SK-N-SH treated with all-trans-retinoic acid at 6 μM for 48 hours (cell line): ENCODE measurements at regions not wholly inside any gene's neighbourhood (a gene's known extent, or its start where the extent isn't known, plus 50 kb on each side); places are given as distances from the start of the nearest gene placed in this dataset.

Experiments
- ATAC-seq: fragments of 200-7000 bp; cut with Tn5 transposase; 3 replicates; pipeline ENCODE4 v1.9.1; 2020; ENCODE audit warnings: mild to moderate bottlenecking, moderate library complexity
- ARNTL ChIP-seq: fragments of 450-650 bp; formaldehyde crosslinking; IDR thresholded peaks from 2 replicates; pipeline ENCODE4 v1.5.0; 2020; ENCODE audit warnings: low read depth, mild to moderate bottlenecking, moderate library complexity, borderline replicate concordance
- BACH2 ChIP-seq: fragments of 250-450 bp; sonication (Bioruptor Pico); IDR thresholded peaks from 2 replicates; pipeline ENCODE4 v1.9.0; 2021; ENCODE audit warnings: mild to moderate bottlenecking, borderline replicate concordance
- CREB5 ChIP-seq: fragments of 250-450 bp; sonication (Bioruptor Pico); IDR thresholded peaks from 2 replicates; pipeline ENCODE4 v1.5.1; 2020; ENCODE audit warnings: low read depth, mild to moderate bottlenecking, moderate library complexity
- CSDC2 ChIP-seq: fragments of 250-450 bp; sonication (Bioruptor Pico); IDR thresholded peaks from 2 replicates; pipeline ENCODE4 v1.5.0; 2020; ENCODE audit warnings: mild to moderate bottlenecking, moderate library complexity
- ESRRG ChIP-seq: fragments of 250-450 bp; sonication (Bioruptor Pico); IDR thresholded peaks from 2 replicates; pipeline ENCODE4 v1.6.1; 2021; ENCODE audit warnings: mild to moderate bottlenecking
- GLIS3 ChIP-seq: fragments of 250-450 bp; sonication (Bioruptor Pico); IDR thresholded peaks from 2 replicates; pipeline ENCODE4 v1.5.0; 2020; ENCODE audit warnings: mild to moderate bottlenecking, moderate library complexity
- ISL1 ChIP-seq: fragments of 250-450 bp; sonication (Bioruptor Pico); IDR thresholded peaks from 2 replicates; pipeline ENCODE4 v2.1.2; 2022; ENCODE audit warnings: mild to moderate bottlenecking, moderate library complexity
- OSR1 ChIP-seq: fragments of 250-450 bp; sonication (Bioruptor Pico); IDR thresholded peaks from 2 replicates; pipeline ENCODE4 v1.8.0; 2022; ENCODE audit warnings: moderate library complexity, mild to moderate bottlenecking, inconsistent platforms
- PATZ1 ChIP-seq: fragments of 250-450 bp; sonication (Bioruptor Pico); IDR thresholded peaks from 2 replicates; pipeline ENCODE4 v1.8.0; 2020; ENCODE audit warnings: mild to moderate bottlenecking, moderate library complexity, borderline replicate concordance
- POU6F1 ChIP-seq: fragments of 250-450 bp; sonication (Bioruptor Pico); IDR thresholded peaks from 2 replicates; pipeline ENCODE4 v1.8.0; 2021; ENCODE audit warnings: low read depth, mild to moderate bottlenecking, moderate library complexity, borderline replicate concordance
- PPARA ChIP-seq: fragments of 250-450 bp; sonication (Bioruptor Pico); IDR thresholded peaks from 2 replicates; pipeline ENCODE4 v1.5.0; 2020; ENCODE audit warnings: mild to moderate bottlenecking, borderline replicate concordance
- RARB ChIP-seq: fragments of 250-450 bp; sonication (Bioruptor Pico); IDR thresholded peaks from 2 replicates; pipeline ENCODE4 v1.8.0; 2021; ENCODE audit warnings: mild to moderate bottlenecking, moderate library complexity
- SNAI2 ChIP-seq: fragments of 250-450 bp; sonication (Bioruptor Pico); IDR thresholded peaks from 2 replicates; pipeline ENCODE4 v1.5.0; 2020; ENCODE audit warnings: mild to moderate bottlenecking, moderate library complexity
- TCF4 ChIP-seq: fragments of 250-450 bp; sonication (Bioruptor Pico); IDR thresholded peaks from 2 replicates; pipeline ENCODE4 v1.8.0; 2021; ENCODE audit warnings: mild to moderate bottlenecking, moderate library complexity, borderline replicate concordance
- TSHZ2 ChIP-seq: fragments of 250-450 bp; sonication (Bioruptor Pico); IDR thresholded peaks from 2 replicates; pipeline ENCODE4 v1.5.0; 2020; ENCODE audit warnings: mild to moderate bottlenecking, moderate library complexity
- ZC3H10 ChIP-seq: fragments of 250-450 bp; sonication (Bioruptor Pico); IDR thresholded peaks from 2 replicates; pipeline ENCODE4 v1.5.1; 2021; ENCODE audit warnings: mild to moderate bottlenecking, moderate library complexity
- ZFP3 ChIP-seq: fragments of 250-450 bp; sonication (Bioruptor Pico); IDR thresholded peaks from 2 replicates; pipeline ENCODE4 v1.5.0; 2020; ENCODE audit warnings: mild to moderate bottlenecking, moderate library complexity
- ZFP30 ChIP-seq: fragments of 450-650 bp; formaldehyde crosslinking; IDR thresholded peaks from 2 replicates; pipeline ENCODE4 v1.5.0; 2022; ENCODE audit warnings: mild to moderate bottlenecking, moderate library complexity
- ZNF565 ChIP-seq: fragments of 450-650 bp; formaldehyde crosslinking; conservative IDR thresholded peaks from 2 replicates; pipeline ENCODE4 v1.5.0; 2020; ENCODE audit warnings: low read depth, mild to moderate bottlenecking, moderate library complexity
- ZNF70 ChIP-seq: fragments of 450-650 bp; formaldehyde crosslinking; IDR thresholded peaks from 2 replicates; pipeline ENCODE4 v1.5.0; 2020; ENCODE audit warnings: mild to moderate bottlenecking, moderate library complexity
- ZNF8 ChIP-seq: fragments of 450-650 bp; formaldehyde crosslinking; IDR thresholded peaks from 2 replicates; pipeline ENCODE4 v1.5.0; 2020; ENCODE audit warnings: mild to moderate bottlenecking, moderate library complexity

- no peak for TF ChIP-seq TSHZ2 (CRISPR knock-in tag)
- no peak for TF ChIP-seq SNAI2 (CRISPR knock-in tag)
- no peak for TF ChIP-seq OSR1
- TF ChIP-seq ZNF70 (CRISPR knock-in tag) = no peak
- no peak for TF ChIP-seq POU6F1 (CRISPR knock-in tag)
- TF ChIP-seq PATZ1 = no peak
- TF ChIP-seq GLIS3 = no peak
- no peak for TF ChIP-seq PPARA
- no peak for TF ChIP-seq ZFP30
- no peak for TF ChIP-seq BACH2 (CRISPR knock-in tag)
Observed at GRCh38 chr7:25792586-25792985, 359.4 kb upstream of the NFE2L3 start (continued).

- TF ChIP-seq PPARA (no peak), TCF4 (CRISPR knock-in tag) (no peak), GLIS3 (no peak), ZNF70 (CRISPR knock-in tag) (no peak), CSDC2 (CRISPR knock-in tag) (no peak)
- no peak for ATAC-seq
Observed at GRCh38 chr7:25795824-25796235, 356.2 kb upstream of the NFE2L3 start.

GRCh38 chr7:25798344-25798743, 353.7 kb upstream of the NFE2L3 start:
- TF ChIP-seq PPARA = no peak
- no peak for TF ChIP-seq PATZ1
- no peak for TF ChIP-seq BACH2 (CRISPR knock-in tag)
- no peak for TF ChIP-seq ZNF8 (CRISPR knock-in tag)
- no peak for TF ChIP-seq ZC3H10
- TF ChIP-seq ZFP3 (CRISPR knock-in tag) = no peak
- no peak for TF ChIP-seq POU6F1 (CRISPR knock-in tag)
- TF ChIP-seq SNAI2 (CRISPR knock-in tag) = no peak
- ATAC-seq = no peak

GRCh38 chr7:25801214-25801613, 350.8 kb upstream of the NFE2L3 start:
- TF ChIP-seq ZNF8 (CRISPR knock-in tag) = no peak
- TF ChIP-seq PPARA = no peak
- TF ChIP-seq BACH2 (CRISPR knock-in tag) = no peak
- no peak for TF ChIP-seq GLIS3
- no peak for TF ChIP-seq ZC3H10
- no peak for TF ChIP-seq ZFP3 (CRISPR knock-in tag)
- TF ChIP-seq ISL1 (CRISPR knock-in tag) = no peak
- TF ChIP-seq ARNTL (CRISPR knock-in tag) = no peak
- TF ChIP-seq SNAI2 (CRISPR knock-in tag) = no peak
- no peak for TF ChIP-seq ZNF70 (CRISPR knock-in tag)
- TF ChIP-seq RARB (CRISPR knock-in tag) = no peak
- TF ChIP-seq OSR1 = no peak
- no peak for TF ChIP-seq ZNF565
- TF ChIP-seq CSDC2 (CRISPR knock-in tag) = no peak
- no peak for TF ChIP-seq PATZ1
- TF ChIP-seq ESRRG = no peak
- no peak for TF ChIP-seq CREB5 (CRISPR knock-in tag)
- no peak for TF ChIP-seq ZFP30
- TF ChIP-seq, all 23 proteins: peak for 0
- ATAC-seq = no peak
